Natural killer cell (primary cell): ENCODE measurements at regions not wholly inside any gene's neighbourhood (a gene's known extent, or its start where the extent isn't known, plus 50 kb on each side); places are given as distances from the start of the nearest gene placed in this dataset.
A peak's percentile ranks its signal among the peaks of the same experiment; 100 is the strongest.

Source experiments
- ATAC-seq, 3 donors: fragments of 150-1000 bp in 2 of 3; fragments of 200-7000 bp in 1 of 3; cut with Tn5 transposase; 1 replicate in 1 of 3; 2 replicates in 2 of 3; pipeline ENCODE4 v1.10.0; 2021; ENCODE audit warnings: mild to moderate bottlenecking in 2 of 3, moderate library complexity in 2 of 3
- DNase-seq, 2 donors: peaks; one replicate each; pipeline versions ENCODE4 v3.0.0 to v3.0.0-alpha.2; 2013 to 2021; ENCODE audit warnings: mixed read lengths in 1 of 2
- H3K27ac ChIP-seq: one replicate; pipeline ENCODE4 v1.5.1; 2013; ENCODE audit warnings: mild to moderate bottlenecking, low read length
- H3K27me3 ChIP-seq: one replicate; pipeline ENCODE4 v1.6.1; 2013; ENCODE audit warnings: low read length; ENCODE audit not compliant: control insufficient read depth, insufficient read depth
- H3K36me3 ChIP-seq: one replicate; pipeline ENCODE4 v1.6.1; 2013; ENCODE audit warnings: low read length; ENCODE audit not compliant: control insufficient read depth, insufficient read depth
- H3K4me1 ChIP-seq: one replicate; pipeline ENCODE4 v1.6.1; 2013; ENCODE audit warnings: low read length; ENCODE audit not compliant: control insufficient read depth, insufficient read depth
- H3K4me3 ChIP-seq: one replicate; pipeline ENCODE4 v1.5.1; 2013; ENCODE audit warnings: low read length
- H3K9me3 ChIP-seq: one replicate; pipeline ENCODE4 v1.6.1; 2013; ENCODE audit warnings: low read length; ENCODE audit not compliant: control insufficient read depth, insufficient read depth
- H3K27ac Mint-ChIP-seq, 2 donors: one replicate each; pipeline ENCODE4 v1.8.0; 2022; ENCODE audit warnings: mild to moderate bottlenecking in 2 of 2, mixed read lengths in 2 of 2, moderate library complexity in 1 of 2
- H3K27me3 Mint-ChIP-seq, 2 donors: one replicate each; pipeline ENCODE4 v1.8.0; 2022; ENCODE audit warnings: low read depth in 2 of 2, mixed read lengths in 2 of 2
- H3K36me3 Mint-ChIP-seq: one replicate; pipeline ENCODE4 v1.8.0; 2022; ENCODE audit warnings: mixed read lengths
- H3K4me1 Mint-ChIP-seq, 2 donors: one replicate each; pipeline ENCODE4 v1.8.0; 2022; ENCODE audit warnings: mixed read lengths in 2 of 2
- H3K4me3 Mint-ChIP-seq: one replicate; pipeline ENCODE4 v1.8.0; 2022; ENCODE audit warnings: mild to moderate bottlenecking, moderate library complexity, mixed read lengths
- H3K9me3 Mint-ChIP-seq, 2 donors: one replicate each; pipeline ENCODE4 v1.8.0; 2022; ENCODE audit warnings: mixed read lengths in 2 of 2
- WGBS: methylation state at CpG from one replicate; pipeline ENCODE4 v1.1.7; 2013; ENCODE audit warnings: missing lambda C conversion rate; ENCODE audit not compliant: insufficient coverage; 5-methylcytosine and 5-hydroxymethylcytosine counted together
- intact Hi-C: fragments of 100-400 bp; cut with micrococcal nuclease; formaldehyde crosslinking; loops from one replicate; pipeline ENCODE4 v1.14.2; 2022
- TF ChIP-seq, protein P1 (sequence below): fragments of 200-600 bp; IDR thresholded peaks from one replicate; pipeline ENCODE4 v1.8.0; 2022; ENCODE audit warnings: antibody characterized with exemption

DNA sequence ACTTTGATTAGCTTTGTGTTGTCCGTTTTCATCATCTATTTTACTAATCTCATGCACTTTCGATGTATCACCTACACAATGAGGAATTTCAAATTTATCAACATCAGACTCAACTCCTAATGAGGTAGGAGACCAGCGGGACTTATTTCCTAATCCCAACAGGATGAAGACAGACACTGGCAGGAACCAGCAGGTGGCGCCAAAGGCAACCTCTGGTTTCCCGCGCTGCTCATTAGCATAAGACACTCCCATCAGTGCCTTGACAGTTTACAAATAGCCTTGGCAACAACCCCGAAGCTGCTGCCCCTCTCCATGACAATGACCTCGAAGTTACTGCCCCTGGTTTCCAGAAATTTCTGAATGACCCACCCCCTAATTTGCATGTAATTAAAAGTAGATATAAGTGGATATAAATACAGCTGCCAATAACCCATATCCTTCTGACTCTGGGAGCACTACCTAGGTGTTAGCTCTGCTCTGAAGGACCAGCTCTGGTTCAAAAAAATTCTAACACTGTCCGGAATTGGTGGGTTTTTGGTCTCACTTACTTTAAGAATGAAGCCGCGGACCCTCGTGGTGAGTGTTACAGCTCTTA, 974.8 kb downstream of the ADGRL2 start:
- TF ChIP-seq, protein P1, sequence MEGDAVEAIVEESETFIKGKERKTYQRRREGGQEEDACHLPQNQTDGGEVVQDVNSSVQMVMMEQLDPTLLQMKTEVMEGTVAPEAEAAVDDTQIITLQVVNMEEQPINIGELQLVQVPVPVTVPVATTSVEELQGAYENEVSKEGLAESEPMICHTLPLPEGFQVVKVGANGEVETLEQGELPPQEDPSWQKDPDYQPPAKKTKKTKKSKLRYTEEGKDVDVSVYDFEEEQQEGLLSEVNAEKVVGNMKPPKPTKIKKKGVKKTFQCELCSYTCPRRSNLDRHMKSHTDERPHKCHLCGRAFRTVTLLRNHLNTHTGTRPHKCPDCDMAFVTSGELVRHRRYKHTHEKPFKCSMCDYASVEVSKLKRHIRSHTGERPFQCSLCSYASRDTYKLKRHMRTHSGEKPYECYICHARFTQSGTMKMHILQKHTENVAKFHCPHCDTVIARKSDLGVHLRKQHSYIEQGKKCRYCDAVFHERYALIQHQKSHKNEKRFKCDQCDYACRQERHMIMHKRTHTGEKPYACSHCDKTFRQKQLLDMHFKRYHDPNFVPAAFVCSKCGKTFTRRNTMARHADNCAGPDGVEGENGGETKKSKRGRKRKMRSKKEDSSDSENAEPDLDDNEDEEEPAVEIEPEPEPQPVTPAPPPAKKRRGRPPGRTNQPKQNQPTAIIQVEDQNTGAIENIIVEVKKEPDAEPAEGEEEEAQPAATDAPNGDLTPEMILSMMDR, result no peak
- no peak overlapping the region for H3K27ac ChIP-seq
- no peaks in the 10 kb centered on the region for H3K27me3 Mint-ChIP-seq

GRCh38 chr1:82762829-82763532, 962.2 kb downstream of the ADGRL2 start:
- no peaks in the 10 kb centered on the region for H3K27me3 Mint-ChIP-seq
- Histone ChIP-seq H3K27ac (no peak overlapping the region), H3K4me3 (no peak overlapping the region), H3K36me3 (no peaks in the 10 kb centered on the region), H3K27me3 (no peaks in the 10 kb centered on the region), H3K9me3 (peaks cover 3% of the 10 kb centered on the region), H3K4me1 (no peaks in the 10 kb centered on the region)
- H3K4me3 Mint-ChIP-seq, result no peak overlapping the region
- intact Hi-C loops, result no loop called here
- H3K27ac Mint-ChIP-seq, result no peak overlapping the region
- no peaks in the 10 kb centered on the region for H3K4me1 Mint-ChIP-seq
- TF ChIP-seq, protein P1, result no peak
- ATAC-seq (no peak), DNase-seq (no peak)
- H3K9me3 Mint-ChIP-seq, result peaks cover 11 to 34% of the 10 kb centered on the region in 2 donors
- peaks cover 5% of the 10 kb centered on the region for H3K36me3 Mint-ChIP-seq

More for the DNA sequence above, 974.8 kb downstream of the ADGRL2 start:
- H3K4me1 ChIP-seq, result no peaks in the 10 kb centered on the region
- no peak overlapping the region for H3K27ac Mint-ChIP-seq
- DNase-seq (peak in 1 of 2 donors; percentile 11), ATAC-seq (no peak)
- no peaks in the 10 kb centered on the region for H3K4me1 Mint-ChIP-seq
- WGBS, result 91% methylated on average over 10 of the region's 12 CpGs
- H3K4me3 ChIP-seq, result no peak overlapping the region
- intact Hi-C loops, result no loop called here
- H3K9me3 Mint-ChIP-seq, result peaks cover 10 to 21% of the 10 kb centered on the region in 2 donors
- H3K27me3 ChIP-seq, result no peaks in the 10 kb centered on the region
- no peak overlapping the region for H3K4me3 Mint-ChIP-seq
- peaks cover 4% of the 10 kb centered on the region for H3K9me3 ChIP-seq
- no peaks in the 10 kb centered on the region for H3K36me3 ChIP-seq
- peaks cover 6% of the 10 kb centered on the region for H3K36me3 Mint-ChIP-seq

DNA sequence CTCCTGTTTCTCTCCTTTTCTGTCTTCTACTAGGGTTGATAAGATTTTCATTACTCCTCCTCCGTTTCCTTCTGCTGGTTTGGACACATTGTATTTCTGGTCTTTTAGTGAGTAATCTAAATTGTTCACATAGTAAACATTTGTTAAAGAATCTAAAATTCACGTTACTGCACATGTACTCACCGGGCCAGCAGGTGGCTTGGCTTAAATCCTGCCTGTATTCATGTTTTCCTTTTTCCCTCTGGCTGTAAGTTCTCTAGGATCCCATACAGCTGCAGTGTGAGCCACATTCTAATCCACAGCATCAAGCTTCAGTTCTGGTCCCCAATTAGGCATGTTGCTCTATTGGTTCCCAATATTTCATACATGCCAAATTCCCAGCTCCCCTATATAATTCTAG, 958.3 kb downstream of the ADGRL2 start:
- 93% methylated on average over 2 of the region's 3 CpGs for WGBS
- Histone ChIP-seq H3K27me3 (no peaks in the 10 kb centered on the region), H3K4me3 (no peak overlapping the region), H3K27ac (no peak overlapping the region), H3K36me3 (no peaks in the 10 kb centered on the region), H3K4me1 (no peaks in the 10 kb centered on the region), H3K9me3 (peaks cover 3% of the 10 kb centered on the region)
- peaks cover 7 to 28% of the 10 kb centered on the region in 2 donors for H3K9me3 Mint-ChIP-seq
- intact Hi-C loops, result no loop called here
- DNase-seq (no peak), ATAC-seq (no peak)
- no peaks in the 10 kb centered on the region for H3K4me1 Mint-ChIP-seq
- H3K27me3 Mint-ChIP-seq, result no peaks in the 10 kb centered on the region
- no peak overlapping the region for H3K4me3 Mint-ChIP-seq
- H3K36me3 Mint-ChIP-seq, result no peaks in the 10 kb centered on the region
- TF ChIP-seq, protein P1, result no peak
- no peak overlapping the region for H3K27ac Mint-ChIP-seq
